ENCODE measurements at regions not wholly inside any gene's neighbourhood (a gene's known extent, or its start where the extent isn't known, plus 50 kb on each side); places are given as distances from the start of the nearest gene placed in this dataset.

DNA sequence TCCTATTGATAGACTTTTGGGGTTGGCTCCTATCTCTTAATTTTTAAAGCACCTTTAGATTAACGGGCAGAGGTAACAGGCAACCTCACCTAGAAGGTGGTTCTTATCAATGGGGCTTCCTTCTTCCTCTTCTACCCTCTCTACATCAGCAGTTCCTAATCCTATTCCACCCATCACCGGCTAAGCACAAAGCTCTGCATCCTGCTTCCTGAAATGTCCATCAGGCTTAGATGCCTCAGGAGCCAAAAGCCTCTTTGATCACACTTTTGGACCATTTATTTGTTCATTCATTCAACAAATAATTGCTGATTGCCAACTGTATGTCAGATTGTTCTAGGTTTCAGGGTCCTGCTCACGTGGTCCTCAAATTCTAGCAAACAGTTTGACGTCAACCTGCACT lies 586.0 kb downstream of the TOX3 start:
- DNase-seq: no peak

- DNase-seq: no peak
Observed at GRCh38 chr16:51953286-51953985, 593.5 kb downstream of the TOX3 start.

- DNase-seq: no peak
Observed at GRCh38 chr16:51952500-51952899, 594.4 kb downstream of the TOX3 start.

- no peak for DNase-seq
Observed at GRCh38 chr16:51951668-51952298, 595.2 kb downstream of the TOX3 start.

- no peak for DNase-seq
Observed at GRCh38 chr16:51950118-51950780, 596.7 kb downstream of the TOX3 start.

DNA sequence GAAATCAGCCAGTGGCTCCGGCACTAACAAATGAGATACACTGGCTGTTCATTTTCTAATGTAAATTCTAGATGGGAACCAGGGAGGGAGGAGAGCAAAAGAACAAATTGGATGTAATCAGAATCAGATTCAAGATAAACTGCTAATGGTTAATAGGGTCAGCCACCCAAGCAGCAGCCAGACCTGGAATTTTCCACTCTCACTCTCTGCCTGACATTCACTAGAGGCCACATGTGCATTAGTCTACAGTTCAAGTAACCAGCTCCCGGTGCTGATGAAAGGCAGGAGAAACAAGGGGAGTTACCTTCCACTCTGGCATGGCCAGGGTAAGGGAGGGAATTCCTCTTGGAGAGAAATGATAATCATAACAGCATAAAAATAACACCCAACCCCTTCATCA lies 597.7 kb downstream of the TOX3 start:
- DNase-seq: no peak

DNA sequence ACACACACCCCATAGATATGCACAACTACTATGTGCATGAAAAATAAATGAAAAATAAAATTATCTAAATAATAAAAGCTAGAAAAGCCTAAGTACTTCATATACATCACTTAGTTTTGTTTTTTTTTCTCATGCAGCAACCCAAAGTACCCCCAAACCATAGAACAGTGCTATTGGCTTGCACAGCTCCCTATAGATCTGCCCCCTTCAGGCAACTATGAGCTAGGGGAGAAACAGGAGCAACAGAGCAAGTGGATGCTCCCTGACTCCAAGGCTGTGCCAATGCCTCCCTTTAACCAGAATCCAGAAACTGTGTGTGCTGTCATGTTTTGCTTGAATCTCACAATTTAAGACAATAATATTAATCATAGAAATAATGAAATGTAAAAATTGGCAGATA lies 605.5 kb downstream of the TOX3 start:
- DNase-seq: no peak

GRCh38 chr16:51940183-51940582 lies 606.8 kb downstream of the TOX3 start:
- no peak for DNase-seq

- DNase-seq: no peak
Observed at GRCh38 chr16:51939378-51939871, 607.5 kb downstream of the TOX3 start.

DNA sequence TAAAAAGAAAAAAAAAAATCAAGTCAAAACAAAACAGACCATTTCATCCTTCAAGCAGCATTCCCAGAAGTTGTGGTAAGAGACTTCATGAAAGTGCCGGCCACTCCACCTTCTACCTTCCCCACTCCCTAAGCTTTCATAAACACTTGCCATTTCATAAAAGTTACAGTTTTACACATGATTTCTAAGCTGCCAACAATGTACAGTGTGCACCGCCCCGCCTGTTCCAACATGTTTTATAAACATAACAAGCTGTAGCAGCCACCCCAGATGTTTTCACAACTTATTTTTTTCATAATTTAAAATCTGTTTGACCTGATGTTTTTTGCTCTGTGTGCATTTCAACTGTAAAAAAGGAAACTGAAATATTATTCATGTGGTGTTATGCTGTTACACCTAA lies 608.1 kb downstream of the TOX3 start:
- DNase-seq: no peak

GRCh38 chr16:51937771-51938170 lies 609.2 kb downstream of the TOX3 start:
- no peak for DNase-seq

DNA sequence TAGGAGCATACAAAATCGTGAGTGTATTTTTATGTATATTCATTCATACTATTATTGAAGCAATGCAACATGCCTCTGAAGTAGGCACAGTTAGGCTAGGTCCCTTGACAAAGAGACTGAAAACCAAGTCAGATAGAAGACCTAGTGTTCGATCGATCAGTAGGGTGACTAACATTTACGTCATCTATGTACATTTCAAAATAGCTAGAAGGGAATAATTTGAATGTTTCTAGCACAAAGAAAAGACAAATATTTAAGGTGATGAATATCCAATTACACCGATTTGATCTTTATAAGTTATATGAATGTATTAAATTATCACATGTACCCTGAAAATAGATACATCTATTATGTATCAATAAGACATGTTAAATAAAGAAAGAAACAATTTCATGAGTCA lies 610.1 kb downstream of the TOX3 start:
- no peak for DNase-seq

DNA sequence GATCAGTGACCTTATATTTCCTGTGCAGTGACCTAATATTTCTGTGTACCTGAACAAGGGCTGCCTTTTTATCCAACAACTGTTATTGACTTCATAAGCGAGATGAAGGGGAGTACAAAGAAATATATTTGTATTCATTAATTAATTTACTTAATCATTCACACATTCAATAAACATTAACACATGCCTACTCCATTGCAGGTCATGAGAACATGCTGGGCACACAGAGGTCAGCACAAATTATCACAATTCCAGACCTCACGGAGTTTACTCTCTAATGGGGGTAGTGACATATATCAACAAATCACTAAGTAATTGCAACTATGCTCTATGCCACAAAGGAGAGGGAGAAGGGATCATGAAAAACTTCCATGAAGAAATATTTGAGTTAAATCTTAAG lies 614.6 kb downstream of the TOX3 start:
- DNase-seq: no peak

DNA sequence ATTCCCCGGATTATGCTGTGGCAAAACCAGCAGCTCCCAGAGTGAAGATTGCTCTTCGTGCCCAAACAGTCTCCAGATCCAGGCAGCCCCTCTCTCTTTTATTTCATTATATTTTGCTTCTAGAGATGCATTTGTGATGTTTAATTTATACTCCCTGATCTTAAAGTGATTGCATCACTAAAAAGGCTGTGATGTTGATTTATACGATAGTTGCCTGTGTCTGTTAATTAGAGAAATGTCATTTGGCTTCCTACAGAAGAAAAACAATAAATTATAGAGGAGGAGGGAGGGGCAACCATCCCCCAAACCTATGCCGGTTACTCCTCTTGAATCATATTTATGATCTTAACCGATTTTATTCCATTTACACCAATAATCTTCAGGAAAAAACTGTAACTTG lies 615.3 kb downstream of the TOX3 start:
- DNase-seq: no peak

DNA sequence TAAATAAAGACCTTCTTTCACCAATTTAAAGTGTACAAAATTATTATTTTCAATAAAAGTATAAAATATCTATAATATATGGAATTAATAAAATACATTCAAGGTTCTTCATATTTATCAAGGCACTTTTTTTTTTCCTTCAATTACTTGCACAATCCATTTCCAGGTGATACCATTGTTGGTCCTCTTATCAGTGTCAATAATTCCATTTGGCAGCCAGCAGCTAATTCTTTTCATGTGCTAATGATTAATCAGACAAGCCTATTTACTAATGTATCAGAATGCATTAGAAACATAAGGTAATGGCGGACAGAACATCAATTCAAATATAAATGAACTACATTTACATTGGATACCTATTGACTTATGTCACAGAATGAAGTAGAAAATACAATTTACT lies 622.2 kb downstream of the TOX3 start:
- DNase-seq: no peak

DNA sequence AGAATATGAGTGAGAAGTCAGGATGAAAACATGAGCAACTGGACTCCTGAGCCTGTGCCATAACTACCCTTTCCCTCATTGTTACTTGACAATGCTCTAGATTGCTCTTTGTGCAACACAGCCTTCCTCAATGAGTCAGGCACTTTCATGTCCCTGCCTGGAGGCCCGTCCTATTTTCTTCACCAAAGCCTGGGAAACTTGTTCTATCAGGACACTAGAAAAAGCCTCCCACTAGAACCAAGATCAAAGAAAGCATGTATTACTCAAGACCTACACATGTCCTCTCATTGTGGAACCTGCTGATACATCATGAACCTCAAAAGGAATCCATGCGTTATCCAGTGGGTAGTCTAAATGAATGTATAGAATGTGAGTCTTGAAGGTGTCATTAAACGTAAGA lies 624.5 kb downstream of the TOX3 start:
- no peak for DNase-seq

- no peak for DNase-seq
Observed at GRCh38 chr16:51919736-51920135, 627.2 kb downstream of the TOX3 start.

- DNase-seq: no peak
Observed at GRCh38 chr16:51916814-51917213, 630.1 kb downstream of the TOX3 start.

DNA sequence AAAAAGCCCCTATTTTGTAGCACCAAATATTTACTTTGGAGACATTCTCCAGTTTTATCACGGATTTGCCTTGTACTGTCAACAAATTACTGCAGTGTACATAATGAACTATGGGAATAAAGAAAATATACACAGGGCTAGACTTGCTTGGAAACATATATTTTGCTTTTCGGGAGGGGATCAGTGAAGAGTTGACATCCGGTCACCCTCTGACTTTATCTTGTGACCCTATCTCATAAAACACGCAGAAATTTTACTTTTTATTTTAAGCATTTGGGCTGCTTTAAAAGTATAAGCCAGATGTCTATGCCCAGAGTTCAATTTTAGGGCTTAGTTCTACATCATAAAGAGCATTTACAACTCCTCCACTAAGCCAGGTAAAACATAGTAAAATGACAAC lies 630.7 kb downstream of the TOX3 start:
- DNase-seq: no peak

GRCh38 chr16:51907680-51908079 lies 639.3 kb downstream of the TOX3 start:
- DNase-seq: peak; percentile 0

- DNase-seq: no peak
Observed at GRCh38 chr16:51900221-51900780, 646.6 kb downstream of the TOX3 start.

DNA sequence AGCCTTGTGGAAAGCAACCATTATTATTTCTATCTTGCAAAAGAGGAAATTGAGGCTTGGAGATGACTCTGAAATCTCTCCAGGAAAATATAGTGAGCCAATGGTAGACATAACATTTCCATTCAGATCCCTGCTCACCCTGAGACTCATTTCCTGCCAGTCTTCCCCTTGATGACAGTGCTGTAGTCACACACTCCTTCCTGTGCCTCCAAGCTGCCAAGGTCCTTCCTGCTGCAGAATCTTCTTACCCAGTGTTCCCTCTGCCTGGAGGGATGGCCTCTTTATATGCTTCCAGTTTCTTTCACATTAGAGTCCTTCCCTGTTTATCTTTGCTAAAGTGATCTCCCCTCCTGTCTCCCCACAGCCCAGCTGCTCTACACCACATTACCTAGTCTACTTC lies 648.1 kb downstream of the TOX3 start:
- DNase-seq: no peak

- no peak for DNase-seq
Observed at GRCh38 chr16:51896013-51896412, 650.9 kb downstream of the TOX3 start.
